ENCODE measurements at regions not wholly inside any gene's neighbourhood (a gene's known extent, or its start where the extent isn't known, plus 50 kb on each side); places are given as distances from the start of the nearest gene placed in this dataset.

- TF ChIP-seq POLR2AphosphoS5 (IDR thresholded peaks at IDR 0.05), result no peak
- no peak for TF ChIP-seq POLR2A (IDR thresholded peaks at IDR 0.05)
These were observed 85.8 kb upstream of the XIRP2 start for GRCh38 chr2:166802475-166802874.
